Muscle layer of colon (tissue), 2 donors: ENCODE measurements at regions not wholly inside any gene's neighbourhood (a gene's known extent, or its start where the extent isn't known, plus 50 kb on each side); places are given as distances from the start of the nearest gene placed in this dataset.

Experiments
- H3K27ac ChIP-seq: one replicate; pipeline ENCODE4 v1.7.0; 2013; ENCODE audit warnings: low read depth, mild to moderate bottlenecking, low read length, moderate library complexity
- H3K27me3 ChIP-seq, 2 donors: one replicate each; pipeline ENCODE4 v1.7.0; 2013; ENCODE audit warnings: low read length in 2 of 2, mild to moderate bottlenecking in 2 of 2; ENCODE audit not compliant: insufficient read depth in 2 of 2, control insufficient read depth in 1 of 2
- H3K36me3 ChIP-seq: one replicate; pipeline ENCODE4 v1.7.0; 2013; ENCODE audit warnings: mild to moderate bottlenecking, low read length; ENCODE audit not compliant: insufficient read depth
- H3K4me1 ChIP-seq: one replicate; pipeline ENCODE4 v1.7.0; 2013; ENCODE audit warnings: mild to moderate bottlenecking, low read length; ENCODE audit not compliant: insufficient read depth
- H3K4me3 ChIP-seq, 2 donors: one replicate each; pipeline ENCODE4 v1.7.0; 2013; ENCODE audit warnings: low read length in 2 of 2, low read depth in 1 of 2, mild to moderate bottlenecking in 1 of 2, moderate library complexity in 1 of 2
- H3K9ac ChIP-seq: one replicate; pipeline ENCODE4 v1.7.0; 2013; ENCODE audit warnings: low read length
- H3K9me3 ChIP-seq: one replicate; pipeline ENCODE4 v1.7.0; 2013; ENCODE audit warnings: mild to moderate bottlenecking, low read length
- donor health status: abdominal sarcoma.
- donor health status: Adenocarcinoma of cecum.

GRCh38 chr12:105983622-105984320 lies 155.0 kb downstream of the NUAK1 start:
- Histone ChIP-seq H3K9ac (no peak overlapping the region), H3K4me1 (no peaks in the 10 kb centered on the region), H3K36me3 (no peaks in the 10 kb centered on the region), H3K9me3 (no peaks in the 10 kb centered on the region), H3K4me3 (no peak overlapping the region), H3K27me3 (no peaks in the 10 kb centered on the region), H3K27ac (no peak overlapping the region)

GRCh38 chr12:105985383-105985782 lies 153.4 kb downstream of the NUAK1 start:
- H3K4me3 ChIP-seq: no peak overlapping the region
- H3K27ac ChIP-seq: no peak overlapping the region
- no peak overlapping the region for H3K9ac ChIP-seq
- no peaks in the 10 kb centered on the region for H3K9me3 ChIP-seq
- no peaks in the 10 kb centered on the region for H3K27me3 ChIP-seq
- no peaks in the 10 kb centered on the region for H3K4me1 ChIP-seq
- H3K36me3 ChIP-seq: no peaks in the 10 kb centered on the region

DNA sequence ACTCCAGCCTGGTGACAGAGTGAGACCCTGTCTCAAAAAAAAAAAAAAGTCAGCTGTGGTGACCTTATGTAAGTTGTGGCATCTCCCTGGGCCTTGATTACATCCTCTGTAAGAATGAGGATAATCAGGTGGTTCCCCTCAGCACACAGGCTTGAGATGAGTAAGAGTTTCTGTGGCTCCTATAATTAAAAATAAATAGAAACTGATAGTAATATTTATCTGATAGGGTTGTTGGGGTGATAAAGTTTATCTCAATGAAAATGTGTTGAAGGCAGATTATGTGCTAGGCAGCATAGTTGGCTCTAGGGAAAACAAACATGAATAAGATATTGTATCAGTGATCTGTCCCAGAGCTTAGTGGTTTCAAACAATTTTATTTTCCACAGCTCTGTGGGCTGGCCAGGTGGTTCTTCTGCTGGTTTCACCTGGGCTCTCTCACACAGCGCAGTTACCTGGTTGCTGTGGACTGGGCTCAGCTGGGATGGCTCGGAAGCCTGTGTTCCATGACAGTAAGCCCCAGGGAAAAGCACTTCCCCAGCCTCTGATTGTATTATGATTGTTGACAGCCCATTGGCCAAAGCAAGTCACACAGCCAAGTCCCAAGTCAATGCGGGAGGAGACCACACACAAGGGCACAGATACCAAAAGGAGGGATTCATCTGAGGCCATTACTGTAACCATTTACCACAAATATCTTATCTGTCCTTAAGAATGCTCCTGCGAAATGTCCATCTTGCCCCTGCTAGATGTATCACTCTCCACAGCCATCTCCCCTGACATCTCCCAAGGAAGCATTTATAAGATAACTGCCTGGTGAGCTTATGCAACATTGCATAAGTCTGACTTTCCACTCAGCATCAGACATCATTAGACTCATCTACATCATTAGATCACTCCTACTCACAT lies 151.7 kb downstream of the NUAK1 start:
- H3K4me1 ChIP-seq: no peaks in the 10 kb centered on the region
- H3K4me3 ChIP-seq: no peak overlapping the region
- no peak overlapping the region for H3K27ac ChIP-seq
- no peaks in the 10 kb centered on the region for H3K9me3 ChIP-seq
- H3K27me3 ChIP-seq: no peaks in the 10 kb centered on the region
- no peak overlapping the region for H3K9ac ChIP-seq
- no peaks in the 10 kb centered on the region for H3K36me3 ChIP-seq

DNA sequence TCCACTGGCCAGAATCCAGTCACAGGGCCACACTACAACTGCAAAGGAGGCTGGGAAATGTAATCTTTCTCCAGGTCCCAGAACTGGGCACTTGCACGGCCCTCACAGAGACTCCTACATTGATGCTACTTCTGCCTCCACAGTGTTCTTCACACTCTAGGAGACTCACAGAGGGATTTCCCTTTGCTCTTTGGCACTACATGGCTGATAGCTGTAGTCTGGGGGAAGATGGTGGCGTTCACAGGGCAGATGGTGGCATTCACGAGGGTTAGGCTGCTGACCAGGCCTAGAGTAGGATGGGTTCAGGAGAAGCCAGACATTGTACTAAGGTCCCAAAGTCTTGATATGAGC lies 151.1 kb downstream of the NUAK1 start:
- H3K36me3 ChIP-seq: no peaks in the 10 kb centered on the region

GRCh38 chr12:105992849-105993740 lies 145.7 kb downstream of the NUAK1 start:
- no peaks in the 10 kb centered on the region for H3K36me3 ChIP-seq
- no peak overlapping the region for H3K9ac ChIP-seq
- no peaks in the 10 kb centered on the region for H3K4me1 ChIP-seq
- peaks cover 0 to 7% of the 10 kb centered on the region in 2 donors for H3K27me3 ChIP-seq
- H3K4me3 ChIP-seq: no peak overlapping the region
- H3K27ac ChIP-seq: no peak overlapping the region
- no peaks in the 10 kb centered on the region for H3K9me3 ChIP-seq

More for the DNA sequence above, 151.1 kb downstream of the NUAK1 start:
- Histone ChIP-seq H3K27ac (no peak overlapping the region), H3K4me1 (no peaks in the 10 kb centered on the region), H3K27me3 (no peaks in the 10 kb centered on the region), H3K4me3 (no peak overlapping the region), H3K9me3 (no peaks in the 10 kb centered on the region), H3K9ac (no peak overlapping the region)

DNA sequence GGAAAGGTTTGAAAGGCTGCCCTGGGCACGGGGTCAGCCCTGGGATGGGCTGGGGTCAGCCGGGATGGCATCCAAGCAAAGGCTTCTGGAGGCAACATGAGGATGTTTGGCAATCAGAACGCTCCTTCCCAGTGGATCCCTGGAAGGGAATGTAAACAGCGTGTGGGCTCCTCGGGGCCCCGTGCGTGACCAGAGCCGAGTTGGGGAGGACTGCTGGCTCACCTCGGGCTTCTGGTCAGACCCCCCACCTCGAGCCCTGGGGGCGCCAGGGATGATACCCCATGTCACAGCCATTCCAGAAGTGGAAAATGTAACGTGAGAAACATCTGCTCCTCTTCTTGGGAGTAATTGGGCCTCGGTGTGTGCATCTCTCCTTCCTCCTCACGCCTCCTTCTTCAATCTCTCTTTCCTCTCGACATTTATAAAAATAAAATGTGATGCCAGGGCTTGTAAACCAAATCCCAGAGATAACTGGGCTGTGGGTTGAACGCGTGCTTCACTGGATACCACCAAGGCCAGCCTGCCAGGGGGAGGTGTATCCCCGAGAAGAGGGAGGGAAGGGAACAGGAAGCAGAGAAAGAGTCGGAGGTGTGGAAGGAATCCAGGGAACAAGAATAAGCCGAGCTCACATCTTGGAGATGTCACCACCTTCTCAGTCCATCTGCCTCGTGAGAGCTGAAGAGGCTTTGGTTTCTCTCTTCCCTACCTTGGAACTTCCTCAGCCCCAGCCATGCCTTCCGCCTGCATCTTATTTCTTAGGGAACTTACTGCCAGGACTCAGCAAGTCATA lies 144.8 kb downstream of the NUAK1 start:
- no peak overlapping the region for H3K27ac ChIP-seq
- H3K27me3 ChIP-seq: peaks cover 0 to 7% of the 10 kb centered on the region in 2 donors
- no peaks in the 10 kb centered on the region for H3K36me3 ChIP-seq
- H3K9me3 ChIP-seq: no peaks in the 10 kb centered on the region
- H3K4me1 ChIP-seq: no peaks in the 10 kb centered on the region
- H3K9ac ChIP-seq: no peak overlapping the region
- no peak overlapping the region for H3K4me3 ChIP-seq

DNA sequence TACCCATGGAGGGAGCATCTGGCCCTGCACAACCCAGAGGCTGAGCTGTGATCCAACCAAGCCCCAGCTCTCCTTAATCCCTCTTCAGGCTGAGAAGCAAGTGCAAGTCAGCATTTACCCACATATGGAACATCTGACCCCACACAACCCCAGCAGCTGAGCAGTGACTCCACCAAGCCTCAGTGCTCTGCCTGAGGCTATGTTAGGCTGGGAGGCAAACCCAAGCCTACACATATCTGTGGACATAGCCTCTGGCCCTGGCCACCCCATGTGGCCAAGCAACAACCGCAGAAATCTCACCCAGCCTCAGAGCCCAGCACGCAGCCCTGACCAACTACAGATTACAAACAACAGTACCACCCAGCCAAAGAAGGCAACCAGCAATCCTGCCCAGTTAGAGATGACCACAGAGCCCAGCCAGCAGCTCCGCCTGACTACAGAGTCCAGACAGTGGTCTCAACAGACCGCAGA lies 142.8 kb downstream of the NUAK1 start:
- Histone ChIP-seq H3K36me3 (no peaks in the 10 kb centered on the region), H3K4me3 (no peak overlapping the region), H3K27me3 (peaks cover 0 to 7% of the 10 kb centered on the region in 2 donors), H3K27ac (no peak overlapping the region), H3K4me1 (no peaks in the 10 kb centered on the region), H3K9me3 (no peaks in the 10 kb centered on the region), H3K9ac (no peak overlapping the region)

- Histone ChIP-seq H3K9ac (no peak overlapping the region), H3K27ac (no peak overlapping the region), H3K4me1 (no peaks in the 10 kb centered on the region), H3K4me3 (no peak overlapping the region), H3K36me3 (no peaks in the 10 kb centered on the region), H3K27me3 (peaks cover 0 to 7% of the 10 kb centered on the region in 2 donors), H3K9me3 (no peaks in the 10 kb centered on the region)
Measured at GRCh38 chr12:105998561-105998960, 140.2 kb downstream of the NUAK1 start.

DNA sequence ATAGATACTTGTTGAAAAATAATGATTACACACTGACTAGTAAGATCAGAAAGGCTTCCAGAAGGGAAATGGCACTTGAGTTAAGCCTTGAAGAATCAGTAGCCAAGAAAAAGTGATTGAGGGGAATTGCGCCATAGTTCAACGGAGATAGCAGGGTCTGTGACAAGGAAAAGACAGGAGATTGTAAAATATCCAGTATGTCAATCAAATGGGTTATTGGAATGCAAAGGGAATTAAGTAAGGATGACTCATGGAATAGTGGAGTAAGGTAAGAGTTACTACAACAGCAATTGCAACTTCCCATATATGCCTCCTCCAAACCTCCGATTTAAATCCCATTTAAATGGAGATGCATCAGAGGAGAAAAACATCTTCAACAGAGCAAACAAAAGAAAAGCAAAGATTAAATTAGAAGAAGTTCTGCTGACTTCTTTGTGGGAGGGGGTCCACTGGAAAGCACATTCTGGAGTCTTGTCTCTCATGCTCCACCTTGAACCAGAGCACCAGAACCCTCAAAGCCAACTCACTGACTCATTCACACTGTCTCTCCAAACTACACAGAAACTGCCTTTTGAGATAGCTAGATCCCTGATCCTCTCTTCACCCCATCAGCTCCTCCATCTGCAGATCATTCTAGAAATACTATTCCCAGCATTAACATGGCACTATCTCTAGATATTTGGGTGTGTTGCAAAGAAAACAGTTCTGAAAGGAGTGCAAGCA lies 138.2 kb downstream of the NUAK1 start:
- Histone ChIP-seq H3K4me1 (no peaks in the 10 kb centered on the region), H3K27me3 (peaks cover 0 to 7% of the 10 kb centered on the region in 2 donors), H3K9me3 (no peaks in the 10 kb centered on the region), H3K36me3 (no peaks in the 10 kb centered on the region), H3K4me3 (no peak overlapping the region), H3K27ac (no peak overlapping the region), H3K9ac (no peak overlapping the region)

- no peak overlapping the region for H3K27ac ChIP-seq
- no peaks in the 10 kb centered on the region for H3K36me3 ChIP-seq
- no peak overlapping the region for H3K4me3 ChIP-seq
- H3K9me3 ChIP-seq: no peaks in the 10 kb centered on the region
- H3K4me1 ChIP-seq: no peaks in the 10 kb centered on the region
- no peak overlapping the region for H3K9ac ChIP-seq
- H3K27me3 ChIP-seq: no peaks in the 10 kb centered on the region
Measured at GRCh38 chr12:106001105-106001836, 137.5 kb downstream of the NUAK1 start.
